DMS53 treated with DMSO at 0.1 percent for 48 hours (cell line): ENCODE measurements at regions not wholly inside any gene's neighbourhood (a gene's known extent, or its start where the extent isn't known, plus 50 kb on each side); places are given as distances from the start of the nearest gene placed in this dataset.

Experiments used
- DNase-seq: peaks from one replicate; lab custom pipeline; 2025; ENCODE audit not compliant: unreplicated experiment; lab: John Stamatoyannopoulos, UW

- no peak for DNase-seq
These were observed 199.1 kb upstream of the NRXN1 start for GRCh38 chr2:51231071-51231470.

DNA sequence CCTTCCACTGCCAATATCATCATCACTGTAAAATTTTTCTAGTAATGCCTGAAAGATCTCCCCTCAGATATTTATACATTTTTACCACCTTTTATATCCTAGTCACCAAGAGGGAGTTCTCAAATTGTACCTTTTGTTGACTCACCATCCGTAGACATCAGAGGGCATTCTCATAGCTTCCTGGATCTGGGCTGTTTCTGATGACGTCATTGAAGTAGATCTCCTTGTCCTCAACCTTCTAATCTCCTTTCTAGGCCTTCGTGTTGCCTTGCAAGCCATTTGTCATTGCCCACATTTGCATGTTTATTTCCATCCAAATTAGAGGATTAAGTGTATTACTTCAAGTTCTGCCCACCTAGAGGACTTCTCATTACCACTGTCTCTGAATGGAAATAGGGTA lies 193.4 kb upstream of the NRXN1 start:
- no peak for DNase-seq

GRCh38 chr2:51224790-51225189 lies 192.9 kb upstream of the NRXN1 start:
- no peak for DNase-seq

DNA sequence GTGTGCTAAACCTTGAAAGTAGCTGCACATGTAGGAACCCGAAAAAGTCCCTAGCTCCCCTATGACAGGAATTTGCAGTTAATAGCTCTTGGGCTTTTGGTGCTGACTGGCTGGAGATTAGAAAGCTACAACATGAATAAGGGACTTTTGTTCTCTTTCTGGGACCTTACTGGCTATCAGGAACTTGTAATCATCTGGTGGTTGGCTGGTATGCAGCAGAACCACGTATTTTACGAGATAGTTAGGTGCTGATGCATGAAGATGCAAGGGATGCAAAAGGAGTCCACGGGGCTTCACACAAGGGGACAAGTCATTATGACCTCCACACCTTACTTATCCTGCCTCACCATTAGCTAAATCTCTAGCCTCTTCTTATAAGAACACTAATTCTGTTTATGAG lies 190.2 kb upstream of the NRXN1 start:
- no peak for DNase-seq

DNA sequence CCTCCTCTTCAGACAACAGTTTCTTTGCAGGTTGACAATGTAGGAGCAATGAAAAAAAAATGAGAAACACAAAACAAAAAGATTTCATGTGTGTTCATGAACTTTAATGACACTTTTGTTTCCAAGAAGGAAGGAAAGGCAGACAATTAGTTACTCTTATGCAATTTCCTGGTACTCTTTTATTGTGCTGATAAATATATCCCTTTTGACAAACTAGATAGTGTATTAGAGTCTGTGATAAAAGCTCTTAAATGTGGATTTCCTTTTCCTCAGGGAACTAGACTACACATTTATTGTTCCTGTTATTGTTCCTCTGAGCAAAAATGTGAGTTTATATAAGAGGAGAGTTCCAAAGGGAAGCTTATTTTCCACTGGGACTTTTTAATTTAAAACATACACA lies 188.7 kb upstream of the NRXN1 start:
- no peak for DNase-seq

- DNase-seq: no peak
These were observed 188.1 kb upstream of the NRXN1 start for GRCh38 chr2:51220080-51220479.

GRCh38 chr2:51219468-51219867 lies 187.5 kb upstream of the NRXN1 start:
- no peak for DNase-seq

- DNase-seq: no peak
These were observed 186.1 kb upstream of the NRXN1 start for GRCh38 chr2:51218047-51218446.

DNA sequence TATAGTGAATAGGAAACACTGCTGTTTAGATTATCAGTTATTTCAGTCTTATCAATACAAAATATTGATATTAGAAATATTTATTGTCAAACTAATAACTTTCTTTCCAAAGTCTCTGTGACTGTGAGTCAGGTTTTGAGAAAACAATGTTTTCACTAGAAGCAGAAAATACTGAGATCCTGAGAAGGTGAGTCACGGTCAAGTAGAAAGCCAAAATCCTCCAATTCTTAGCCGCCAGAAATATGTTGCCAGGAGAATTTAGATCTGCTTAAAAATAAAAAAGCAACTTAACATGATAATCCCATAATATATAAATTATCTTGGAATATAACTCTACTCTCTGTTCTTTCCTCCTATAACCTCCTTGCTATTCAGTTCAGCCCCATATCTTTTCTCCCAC lies 181.9 kb upstream of the NRXN1 start:
- DNase-seq: no peak

GRCh38 chr2:51212374-51212773 lies 180.4 kb upstream of the NRXN1 start:
- no peak for DNase-seq

DNA sequence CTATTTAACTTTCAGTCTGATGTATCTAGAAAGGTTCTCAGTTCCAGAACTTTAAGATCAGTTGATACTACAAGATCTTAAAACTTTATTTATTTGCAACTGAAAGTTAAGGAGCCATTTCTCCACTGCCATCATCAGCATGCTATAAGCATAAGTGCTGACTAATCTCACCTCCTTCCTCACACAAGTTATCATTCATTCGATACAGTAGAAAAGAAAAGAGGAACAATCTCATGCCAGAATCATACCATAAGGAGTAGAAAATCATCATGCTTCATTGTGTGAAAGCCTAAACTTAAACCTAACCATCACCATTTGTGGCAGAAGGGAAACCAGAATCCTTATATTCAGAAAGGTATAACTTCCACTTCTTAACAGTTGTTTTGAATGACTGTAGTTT lies 176.6 kb upstream of the NRXN1 start:
- DNase-seq: no peak

DNA sequence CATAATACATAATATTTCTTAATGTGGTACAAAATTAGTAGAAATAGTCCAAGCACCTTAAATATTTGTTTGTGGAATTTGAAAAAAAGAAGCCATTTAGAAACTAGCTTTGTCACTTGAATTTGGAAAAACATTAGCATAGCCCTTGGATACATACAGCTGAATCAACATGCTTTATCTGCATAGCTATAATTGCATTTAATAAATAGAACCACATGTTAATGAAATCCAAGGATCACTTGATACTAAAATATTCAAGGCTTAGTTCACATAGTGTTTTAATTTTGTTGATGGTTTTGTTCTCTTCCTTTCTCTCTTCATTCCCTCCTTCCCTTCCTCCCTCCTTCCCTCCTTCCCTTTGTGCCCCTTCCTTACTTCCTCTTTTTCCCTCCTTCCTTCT lies 169.4 kb upstream of the NRXN1 start:
- no peak for DNase-seq

- DNase-seq: no peak
These were observed 162.7 kb upstream of the NRXN1 start for GRCh38 chr2:51194656-51195055.

DNA sequence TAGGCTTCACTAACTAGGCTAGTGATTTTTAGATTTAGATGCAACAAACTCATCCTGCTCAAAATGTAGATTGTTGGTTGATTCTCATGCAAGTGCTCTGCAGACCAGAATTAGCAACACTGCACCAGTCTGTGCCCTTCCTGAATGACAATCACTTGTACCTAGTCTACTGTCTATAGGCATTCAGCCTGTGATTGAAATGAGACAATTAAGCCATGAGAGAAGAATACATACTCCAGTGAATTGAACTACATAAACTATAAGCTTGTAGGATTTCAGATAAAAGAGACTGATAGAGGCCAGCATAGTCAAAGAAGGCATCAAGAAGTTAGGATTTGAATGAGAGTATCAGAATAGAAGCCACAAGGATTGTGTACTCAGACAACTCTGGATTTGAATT lies 138.3 kb upstream of the NRXN1 start:
- no peak for DNase-seq

- no peak for DNase-seq
These were observed 133.8 kb upstream of the NRXN1 start for GRCh38 chr2:51165534-51166260.

DNA sequence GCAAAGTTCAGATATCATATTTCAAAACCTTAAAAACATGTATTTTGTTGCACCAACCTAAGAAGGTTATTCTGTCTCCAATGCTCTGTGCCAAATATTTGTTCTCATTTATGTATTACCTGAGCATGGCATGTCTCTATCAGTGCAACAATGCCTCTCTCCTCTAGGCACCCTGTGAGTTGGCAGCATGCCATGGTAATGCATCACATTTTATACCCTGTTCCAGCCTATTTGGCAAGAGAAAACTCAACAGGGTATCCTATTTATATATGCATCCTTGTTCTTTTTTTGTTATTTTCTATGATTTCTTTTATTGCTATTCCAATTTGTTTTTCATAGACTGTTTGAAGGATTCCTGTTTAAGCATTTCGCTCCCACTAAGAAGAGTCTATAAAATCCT lies 126.3 kb upstream of the NRXN1 start:
- peak; percentile 31 for DNase-seq

DNA sequence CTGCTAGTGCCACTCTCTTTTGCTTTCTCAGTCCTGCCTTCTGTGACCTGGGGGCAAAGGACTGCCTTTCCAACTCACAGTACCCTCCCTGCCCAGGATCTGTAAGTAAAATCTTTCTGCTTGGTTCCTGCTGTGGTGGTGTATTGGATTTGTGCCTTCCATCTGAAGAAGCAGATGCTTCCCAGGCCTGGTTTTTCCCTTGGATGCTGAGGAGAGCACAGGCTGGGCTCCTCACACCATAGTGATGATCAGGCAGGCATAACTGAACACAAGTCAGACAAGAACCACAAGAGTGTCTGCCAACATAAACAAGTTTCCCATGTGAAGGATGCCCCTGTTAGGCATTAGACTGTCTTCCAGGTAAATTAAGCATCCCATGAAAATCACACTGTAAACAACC lies 121.3 kb upstream of the NRXN1 start:
- DNase-seq: no peak

- DNase-seq: no peak
These were observed 119.7 kb upstream of the NRXN1 start for GRCh38 chr2:51151490-51152140.

DNA sequence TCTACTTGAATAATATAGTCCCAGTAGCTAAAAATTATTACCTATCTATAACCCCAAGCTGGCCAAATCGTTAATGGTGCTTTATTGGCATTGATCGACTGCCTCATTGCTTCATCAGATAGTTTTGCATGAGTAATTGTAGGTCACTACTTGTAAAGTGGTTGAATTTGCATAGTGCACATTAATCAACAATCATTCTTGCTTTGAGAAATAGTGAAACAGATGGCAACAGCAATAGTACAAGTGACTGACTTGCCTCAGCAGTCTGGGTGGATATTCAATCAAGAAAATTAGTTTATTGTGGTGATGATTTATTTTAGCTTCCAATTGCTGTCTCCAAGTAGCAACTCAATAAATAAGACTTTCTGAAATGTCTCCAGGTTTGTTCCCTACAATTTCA lies 117.8 kb upstream of the NRXN1 start:
- no peak for DNase-seq

- DNase-seq: no peak
These were observed 113.8 kb upstream of the NRXN1 start for GRCh38 chr2:51145761-51146160.

DNA sequence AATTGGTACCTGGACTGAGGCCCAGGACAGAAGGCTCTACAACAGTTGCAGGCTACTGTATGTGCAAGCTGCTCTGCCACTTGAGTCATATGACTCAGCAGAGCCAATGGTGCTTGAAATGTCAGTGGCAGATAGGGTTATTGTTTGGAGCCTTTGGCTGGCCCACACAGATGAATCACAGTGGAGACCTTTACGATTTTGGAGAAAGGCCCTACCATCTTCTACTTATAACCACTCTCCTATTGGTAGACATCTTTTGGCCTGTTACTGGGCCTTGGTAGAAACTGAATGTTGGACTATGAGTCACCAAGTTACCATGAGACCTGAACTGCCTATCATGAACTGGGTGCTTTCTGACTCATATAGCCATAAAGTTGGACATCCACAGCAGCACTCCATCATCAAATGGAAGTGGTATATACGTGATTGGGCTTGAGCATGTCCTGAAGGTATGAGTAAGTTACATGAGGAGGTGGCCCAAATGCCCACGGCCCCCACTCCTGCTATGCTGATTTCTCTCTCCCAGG lies 88.9 kb upstream of the NRXN1 start:
- DNase-seq: peak; percentile 30

GRCh38 chr2:51111532-51111931 lies 79.6 kb upstream of the NRXN1 start:
- DNase-seq: no peak

GRCh38 chr2:51108794-51109193 lies 76.9 kb upstream of the NRXN1 start:
- no peak for DNase-seq
